HG03342 (cell line): ENCODE measurements at regions not wholly inside any gene's neighbourhood (a gene's known extent, or its start where the extent isn't known, plus 50 kb on each side); places are given as distances from the start of the nearest gene placed in this dataset.
"Not testable (repeated sequence)": the region's sequence is repeated elsewhere in the genome, so short reads cannot be mapped to it uniquely, and the experiment has no call there.

Experiments used
- ATAC-seq: cut with Tn5 transposase; IDR thresholded peaks from one replicate; pipeline ENCODE4 v1.9.1; 2021; ENCODE audit warnings: mild to moderate bottlenecking, moderate library complexity; ENCODE audit not compliant: unreplicated experiment

DNA sequence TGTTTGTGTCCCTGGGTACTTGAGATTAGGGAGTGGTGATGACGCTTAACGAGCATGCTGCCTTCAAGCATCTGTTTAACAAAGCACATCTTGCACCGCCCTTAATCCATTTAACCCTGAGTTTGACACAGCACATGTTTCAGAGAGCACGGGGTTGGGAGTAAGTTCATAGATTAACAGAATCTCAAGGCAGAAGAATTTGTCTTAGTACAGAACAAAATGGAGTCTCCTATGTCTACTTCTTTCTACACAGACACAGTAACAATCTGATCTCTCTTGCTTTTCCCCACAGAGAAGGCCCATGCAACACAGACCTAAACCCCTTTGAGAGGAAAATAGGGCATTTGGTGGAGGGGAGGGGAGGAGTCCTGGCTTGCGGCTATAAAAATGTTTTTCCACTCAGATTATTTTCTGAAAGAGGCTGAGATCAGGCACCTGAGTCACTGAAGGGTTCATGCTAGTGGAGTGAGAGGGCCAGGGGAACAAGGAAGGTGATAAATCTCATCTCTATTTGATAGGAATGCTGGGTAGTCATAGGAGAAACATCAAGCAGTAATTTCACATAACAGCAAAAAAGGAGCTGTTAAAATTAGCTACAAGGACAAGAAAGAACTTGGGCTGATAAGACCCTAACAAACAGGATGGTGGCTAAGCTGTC lies 136.9 kb downstream of the OR2B2 start:
- not testable (repeated sequence) for ATAC-seq

DNA sequence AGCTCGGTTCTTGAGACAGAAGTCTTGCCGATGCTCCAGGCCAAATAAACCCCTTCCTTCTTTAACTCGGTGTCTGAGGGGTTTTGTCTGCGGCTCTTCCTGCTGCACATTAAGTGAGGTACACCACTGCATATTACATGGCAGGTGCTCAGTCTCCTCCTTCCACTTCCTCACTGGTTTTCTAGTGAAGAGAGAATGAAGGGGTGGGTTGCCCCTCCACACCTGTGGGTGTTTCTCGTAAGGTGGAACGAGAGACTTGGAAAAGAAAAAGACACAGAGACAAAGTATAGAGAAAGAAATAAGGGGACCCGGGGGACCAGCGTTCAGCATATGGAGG lies 138.0 kb downstream of the OR2B2 start:
- not testable (repeated sequence) for ATAC-seq

DNA sequence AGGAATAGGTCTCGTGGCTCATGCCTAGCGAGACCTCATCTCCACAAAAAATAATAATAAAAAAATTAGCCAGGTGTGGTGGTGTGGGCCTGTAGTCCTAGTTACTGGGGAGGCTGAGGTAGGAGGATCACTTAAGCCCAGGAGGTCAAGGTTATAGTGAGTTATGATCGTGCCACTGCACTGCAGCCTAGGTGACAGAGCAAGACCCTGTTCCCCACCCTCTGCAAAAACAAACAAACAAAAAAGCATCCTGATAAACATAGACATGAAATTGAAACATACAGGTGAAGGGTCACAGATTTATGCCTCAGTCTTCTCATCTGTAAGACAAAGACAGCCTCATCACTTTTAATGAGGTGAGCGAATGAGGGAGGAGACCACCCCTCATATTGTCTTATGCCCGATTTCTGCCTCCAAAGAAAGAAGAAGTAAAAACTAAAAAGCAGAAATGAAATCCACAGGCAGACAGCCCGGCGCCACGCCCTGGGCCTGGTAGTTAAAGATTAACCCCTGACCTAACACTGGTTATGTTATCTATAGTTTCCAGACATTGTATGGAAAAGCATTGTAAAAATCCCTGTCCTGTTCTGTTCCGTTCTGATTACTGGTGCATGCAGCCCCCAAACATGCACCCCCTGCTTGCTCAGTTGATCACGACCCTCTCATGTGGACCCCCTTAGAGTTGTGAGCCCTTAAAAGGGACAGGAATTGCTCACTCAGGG lies 138.5 kb downstream of the OR2B2 start:
- ATAC-seq: not testable (repeated sequence)

DNA sequence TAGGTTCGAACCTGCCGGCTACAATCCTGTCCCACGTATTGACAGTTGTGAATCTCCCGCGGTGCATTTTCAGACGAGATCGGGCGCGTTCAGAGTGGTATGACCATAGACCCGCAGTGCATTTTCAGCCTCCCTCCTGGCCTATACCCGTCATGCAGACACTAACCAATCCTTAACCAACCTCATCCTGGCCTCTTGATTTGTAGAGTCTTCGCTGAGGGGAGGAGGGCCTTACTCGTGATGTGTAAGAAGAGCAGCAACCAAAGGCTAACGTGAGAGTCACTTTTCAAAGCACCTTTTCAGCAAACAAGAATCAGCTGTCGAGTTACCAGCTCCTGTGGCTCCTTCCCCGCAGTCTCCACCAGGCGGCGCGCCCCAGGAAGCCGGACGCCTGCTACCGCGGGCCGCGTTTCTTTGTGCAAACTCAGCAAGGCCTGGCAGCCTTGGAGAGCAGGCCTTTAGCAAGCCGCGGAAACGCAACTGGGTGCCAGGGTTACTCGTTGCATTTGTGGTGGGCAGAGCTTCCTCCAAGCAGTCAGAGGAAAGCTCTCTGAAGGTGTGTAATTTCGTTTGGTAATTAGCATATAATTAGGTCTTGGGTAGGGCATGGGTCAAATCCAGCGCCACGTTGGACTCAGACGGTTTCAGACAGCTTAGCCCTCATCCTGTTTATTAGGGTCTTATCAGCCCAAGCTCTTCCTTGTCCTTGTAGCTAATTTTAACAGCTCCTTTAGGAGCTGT lies 139.8 kb downstream of the OR2B2 start:
- ATAC-seq: peak; percentile 65

DNA sequence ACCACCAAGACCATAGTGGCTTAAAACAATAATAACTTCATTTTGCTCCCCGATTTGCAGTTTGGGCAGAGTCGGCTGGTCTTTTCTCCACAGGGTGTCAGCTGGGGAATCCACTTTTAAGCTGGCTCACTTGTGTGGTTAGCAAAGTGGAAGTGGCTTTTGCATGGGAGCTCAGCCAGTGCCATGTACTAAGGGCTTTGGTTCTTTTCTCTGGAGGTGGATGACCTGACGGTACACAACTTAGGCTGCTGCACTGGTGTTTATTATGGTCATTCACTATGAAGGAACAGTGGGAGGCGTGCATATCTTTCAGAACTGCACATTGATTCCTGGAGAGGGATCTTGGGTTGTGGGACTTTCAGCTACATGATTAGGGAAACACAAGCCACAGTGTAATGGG lies 141.0 kb downstream of the OR2B2 start:
- no peak for ATAC-seq

DNA sequence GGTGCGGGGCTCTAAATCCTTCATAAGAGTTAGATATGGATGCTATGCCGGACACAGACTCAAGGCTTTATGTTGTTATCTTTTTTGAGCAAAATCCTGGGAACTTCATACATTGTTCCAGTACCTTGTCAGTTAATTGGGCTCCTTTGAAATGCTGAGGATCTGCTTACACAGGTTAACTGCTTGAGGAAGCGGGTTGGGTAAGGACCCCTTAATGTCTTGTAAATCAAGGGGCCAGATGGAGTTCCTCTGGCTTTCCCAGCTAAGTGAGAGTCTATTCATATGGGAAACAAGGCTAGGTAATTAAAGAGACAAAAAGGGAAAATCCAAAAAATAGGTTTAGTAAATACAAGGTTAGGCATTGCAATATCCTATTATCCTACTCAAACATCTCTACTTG lies 141.5 kb downstream of the OR2B2 start:
- ATAC-seq: no peak

DNA sequence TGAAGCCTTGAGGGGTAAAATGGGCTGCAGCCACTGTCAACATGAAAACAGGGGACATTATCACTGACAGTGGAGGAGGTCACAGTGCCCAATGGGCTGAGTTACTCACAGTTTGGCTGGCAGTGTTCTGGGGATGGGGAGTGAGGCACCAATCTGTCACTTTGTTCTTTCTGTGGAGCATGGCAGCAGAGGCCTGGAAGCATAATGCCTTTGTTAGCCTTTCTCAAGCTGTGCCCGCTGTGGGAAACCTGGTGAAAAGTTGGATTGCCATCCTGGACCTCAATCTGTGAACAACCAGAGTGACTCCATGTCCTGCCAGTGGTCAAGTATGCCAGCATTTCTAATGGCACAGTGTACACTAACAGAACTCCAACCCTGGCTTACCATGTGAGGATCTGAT lies 143.6 kb downstream of the OR2B2 start:
- ATAC-seq: no peak

DNA sequence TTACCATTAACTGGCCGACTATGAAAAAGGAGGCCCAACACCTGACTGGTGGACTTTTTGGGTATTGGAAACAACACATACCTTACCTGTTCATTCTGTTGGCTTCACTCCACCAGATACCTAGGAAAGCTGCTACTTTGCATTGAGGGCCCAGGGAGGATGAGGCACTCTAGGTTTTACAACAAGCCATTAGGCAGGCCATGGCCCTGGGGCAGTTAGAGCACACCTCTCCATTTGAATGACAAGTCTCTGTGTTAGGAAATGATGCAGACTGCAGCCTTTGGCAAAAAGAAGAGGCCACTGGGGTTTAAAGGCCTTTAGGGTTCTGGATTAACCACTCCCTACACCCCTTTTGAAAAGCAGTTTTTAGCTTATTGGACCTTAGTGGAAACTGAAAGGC lies 144.3 kb downstream of the OR2B2 start:
- ATAC-seq: no peak

DNA sequence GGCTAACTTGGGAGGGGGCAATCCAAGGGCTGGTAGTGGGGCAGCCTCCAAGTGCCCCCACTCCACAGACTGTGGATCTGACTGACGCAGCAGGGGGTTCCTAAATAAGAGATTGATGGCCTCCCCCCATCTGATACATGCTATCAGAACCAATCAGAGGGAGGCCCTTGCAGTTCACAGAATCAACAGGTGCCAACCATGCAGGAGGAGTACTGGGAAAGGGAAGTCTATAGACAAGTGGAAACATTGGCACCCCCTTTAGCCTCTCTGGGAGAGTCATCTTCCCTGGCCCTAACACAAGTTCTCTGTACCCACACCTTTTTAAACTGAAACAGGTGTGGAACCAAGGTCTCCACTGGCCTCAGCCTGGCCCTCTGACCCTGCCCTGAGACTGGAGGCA lies 145.8 kb downstream of the OR2B2 start:
- no peak for ATAC-seq

DNA sequence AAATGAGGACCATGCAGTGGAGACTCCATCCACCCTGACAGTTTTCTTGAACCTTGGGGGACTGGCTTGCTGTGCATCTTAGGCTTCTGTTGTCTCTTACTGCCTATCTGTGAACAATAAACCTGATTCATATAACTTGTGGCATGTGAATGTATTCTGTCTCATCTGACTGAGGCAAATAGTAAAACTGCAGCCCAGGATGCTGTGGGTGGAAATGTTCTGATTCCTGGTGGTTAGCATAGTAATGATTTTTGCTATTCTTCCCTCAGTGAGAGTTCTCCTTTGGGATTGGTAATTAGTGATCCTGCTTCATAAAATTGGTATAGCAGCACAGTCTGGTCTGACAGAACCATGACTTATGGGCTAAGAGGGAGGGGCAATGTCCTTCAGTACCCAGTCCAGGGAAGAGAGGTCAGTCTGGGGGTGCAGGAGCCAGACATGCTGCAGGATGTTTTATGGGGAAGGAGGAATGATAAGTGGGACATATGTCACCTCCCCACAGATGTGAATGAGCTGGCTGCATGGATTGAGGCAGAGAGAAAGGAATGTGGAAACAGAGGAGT lies 147.1 kb downstream of the OR2B2 start:
- ATAC-seq: no peak

DNA sequence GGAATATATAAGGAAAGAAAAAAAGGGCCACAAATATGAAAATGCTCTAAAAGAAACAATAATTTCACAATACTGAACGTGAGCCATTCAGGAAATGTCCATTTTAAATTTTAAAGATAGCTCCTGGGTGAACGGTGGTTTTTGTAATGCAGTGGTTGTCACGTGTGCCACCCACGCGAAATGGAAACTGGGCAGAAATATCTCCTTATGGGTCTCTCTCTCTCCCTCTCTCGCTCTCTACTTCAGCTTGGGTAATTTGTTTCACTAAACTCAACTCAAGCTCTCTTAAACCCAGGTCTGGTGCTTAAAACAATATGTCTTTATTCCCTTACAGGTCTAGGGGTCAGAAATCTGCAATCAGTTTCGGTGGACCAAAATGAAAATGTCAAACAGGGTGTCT lies 150.8 kb downstream of the OR2B2 start:
- no peak for ATAC-seq

DNA sequence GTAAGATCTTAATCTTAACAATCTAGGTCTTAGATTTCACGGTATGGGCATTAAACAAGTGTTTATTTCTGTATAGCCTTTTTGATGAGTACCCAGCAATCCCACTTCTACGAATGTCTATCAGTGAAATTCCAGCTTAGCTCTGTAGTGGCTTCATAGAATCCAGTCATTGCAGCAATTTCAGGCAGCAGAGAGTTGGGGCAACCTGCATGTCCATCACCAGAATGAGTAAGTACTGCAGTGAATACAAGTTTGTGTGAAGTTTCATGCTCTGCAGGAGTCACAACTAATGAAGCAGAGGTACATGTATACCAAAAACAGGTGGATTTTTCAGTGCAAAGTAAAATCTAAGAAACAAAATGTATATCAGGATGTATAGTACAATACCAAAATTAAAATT lies 151.7 kb downstream of the OR2B2 start:
- ATAC-seq: no peak

DNA sequence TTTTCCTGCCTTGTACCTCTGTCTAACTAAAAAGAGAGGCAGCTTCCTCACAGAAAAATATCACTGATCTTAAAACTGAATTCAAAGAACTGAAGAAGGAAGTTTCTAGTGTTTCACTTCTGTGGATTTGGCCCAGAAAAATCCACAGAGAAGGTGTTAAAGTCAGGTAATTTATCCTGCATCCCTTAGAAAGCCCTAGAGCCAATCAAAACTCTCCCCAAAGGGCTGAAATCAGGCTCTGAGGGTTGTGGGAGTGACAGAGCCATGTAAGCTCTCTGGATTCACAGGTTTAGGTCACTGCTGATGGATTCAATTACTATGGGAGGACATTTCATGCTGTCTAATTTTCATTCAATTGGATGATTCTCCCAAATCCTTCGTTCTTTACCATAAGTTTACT lies 152.3 kb downstream of the OR2B2 start:
- no peak for ATAC-seq

DNA sequence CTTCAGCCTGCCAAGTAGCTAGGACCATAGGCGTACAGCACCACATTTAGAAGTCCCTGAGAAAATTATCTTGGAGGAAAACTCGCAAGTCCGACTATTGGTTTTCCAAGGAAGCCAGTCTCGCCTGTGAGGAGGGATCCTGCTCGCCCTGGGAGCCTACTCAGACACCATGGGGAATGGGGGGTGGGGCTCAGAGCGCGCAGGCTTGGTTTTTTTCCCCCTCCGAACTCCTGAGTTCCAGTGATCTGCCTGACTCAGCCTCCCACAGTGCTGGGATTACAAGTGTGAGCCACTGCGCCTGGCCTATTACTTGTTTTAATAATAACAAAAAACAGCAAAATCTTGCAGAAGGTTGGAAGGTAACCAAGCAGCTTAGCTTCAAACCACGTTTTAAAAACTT lies 153.7 kb downstream of the OR2B2 start:
- ATAC-seq: no peak

DNA sequence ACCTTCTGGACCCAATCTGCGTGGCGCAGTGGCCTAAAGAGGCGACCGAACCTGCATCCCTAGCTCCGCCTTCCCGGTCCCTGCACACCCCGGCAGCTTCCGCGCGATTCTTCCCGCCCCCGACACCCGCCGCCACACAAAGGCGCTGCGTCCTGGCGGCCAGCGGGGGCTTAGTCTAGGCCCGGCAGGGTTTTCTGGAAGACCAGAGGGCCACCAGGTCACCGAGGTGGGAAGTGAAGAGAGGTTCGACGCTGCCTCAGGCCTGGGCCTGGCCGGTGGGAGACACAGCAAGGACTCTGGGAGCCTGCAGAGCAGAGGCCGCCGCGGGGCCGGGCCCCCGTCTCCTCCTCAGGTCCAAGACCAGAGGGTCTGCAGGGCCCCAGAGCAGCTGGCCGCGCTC lies 154.9 kb downstream of the OR2B2 start:
- no peak for ATAC-seq

DNA sequence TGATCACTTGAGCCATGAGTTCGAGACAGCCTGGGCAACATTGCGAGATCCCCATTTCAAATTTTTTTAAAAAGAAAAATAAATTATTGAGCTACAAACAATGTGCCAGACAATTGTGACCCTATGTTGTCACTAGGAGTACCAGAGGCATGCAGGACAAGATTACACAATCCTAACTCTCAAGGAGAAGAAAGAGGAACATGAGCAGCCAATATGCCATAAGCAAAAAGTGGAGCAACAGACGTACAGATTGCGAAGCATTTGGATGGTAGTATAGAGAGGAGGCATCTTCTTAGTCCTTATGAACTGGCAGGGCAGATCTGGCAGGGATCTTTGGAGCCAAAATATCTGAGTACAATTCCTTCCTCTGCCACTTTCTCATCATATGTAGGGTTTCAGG lies 156.4 kb downstream of the OR2B2 start:
- ATAC-seq: no peak

DNA sequence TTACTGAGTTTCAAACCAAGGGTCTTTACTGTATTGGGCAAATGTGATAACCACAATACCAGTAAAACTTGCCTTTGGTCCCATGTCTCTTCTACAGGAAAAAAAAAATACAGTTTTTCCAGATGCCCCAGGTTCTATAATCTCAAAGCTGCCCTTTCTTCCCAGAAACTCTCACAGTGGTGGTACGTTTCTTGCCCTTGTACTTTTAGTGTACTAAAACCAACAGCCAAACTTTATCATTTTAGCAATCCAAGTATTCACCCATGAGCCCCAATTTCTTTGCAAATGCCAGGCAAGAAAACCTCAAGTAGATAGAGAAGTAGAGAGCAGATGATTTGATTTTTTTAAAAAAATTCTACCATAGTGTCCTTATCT lies 157.8 kb downstream of the OR2B2 start:
- no peak for ATAC-seq

DNA sequence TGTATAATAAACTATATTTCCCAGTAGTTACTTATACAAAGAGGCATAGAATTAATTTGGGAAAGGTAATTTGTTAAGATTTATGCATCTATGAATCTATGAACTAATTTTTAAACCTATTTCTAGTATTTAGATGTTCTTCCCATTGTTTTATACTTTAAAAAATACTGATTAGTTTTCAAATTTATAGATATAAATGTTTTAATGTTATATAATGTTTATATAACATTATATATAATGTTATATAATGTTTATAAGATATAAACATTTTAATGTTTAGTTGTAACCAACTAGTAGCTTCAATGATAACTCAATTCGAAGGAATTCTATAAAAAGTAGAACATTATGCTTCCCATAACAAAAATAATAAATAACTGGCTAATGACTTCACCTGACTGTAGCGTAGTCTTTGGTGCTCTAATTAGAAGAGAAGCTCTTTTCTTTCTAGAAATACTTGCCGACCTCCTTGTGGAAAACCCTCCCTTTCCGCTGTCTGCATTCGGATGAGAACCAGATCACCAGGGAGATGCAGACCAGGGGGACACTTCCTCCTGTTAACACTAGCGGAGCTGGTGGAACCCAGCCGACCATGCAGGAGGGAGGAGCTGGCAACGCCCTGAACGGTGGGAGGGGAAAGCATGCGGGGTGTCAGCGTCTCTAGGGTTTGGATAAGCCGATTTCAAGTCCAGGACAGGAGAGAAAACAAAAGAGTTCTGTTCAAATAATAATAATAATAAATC lies 158.4 kb downstream of the OR2B2 start:
- peak; percentile 68 for ATAC-seq

DNA sequence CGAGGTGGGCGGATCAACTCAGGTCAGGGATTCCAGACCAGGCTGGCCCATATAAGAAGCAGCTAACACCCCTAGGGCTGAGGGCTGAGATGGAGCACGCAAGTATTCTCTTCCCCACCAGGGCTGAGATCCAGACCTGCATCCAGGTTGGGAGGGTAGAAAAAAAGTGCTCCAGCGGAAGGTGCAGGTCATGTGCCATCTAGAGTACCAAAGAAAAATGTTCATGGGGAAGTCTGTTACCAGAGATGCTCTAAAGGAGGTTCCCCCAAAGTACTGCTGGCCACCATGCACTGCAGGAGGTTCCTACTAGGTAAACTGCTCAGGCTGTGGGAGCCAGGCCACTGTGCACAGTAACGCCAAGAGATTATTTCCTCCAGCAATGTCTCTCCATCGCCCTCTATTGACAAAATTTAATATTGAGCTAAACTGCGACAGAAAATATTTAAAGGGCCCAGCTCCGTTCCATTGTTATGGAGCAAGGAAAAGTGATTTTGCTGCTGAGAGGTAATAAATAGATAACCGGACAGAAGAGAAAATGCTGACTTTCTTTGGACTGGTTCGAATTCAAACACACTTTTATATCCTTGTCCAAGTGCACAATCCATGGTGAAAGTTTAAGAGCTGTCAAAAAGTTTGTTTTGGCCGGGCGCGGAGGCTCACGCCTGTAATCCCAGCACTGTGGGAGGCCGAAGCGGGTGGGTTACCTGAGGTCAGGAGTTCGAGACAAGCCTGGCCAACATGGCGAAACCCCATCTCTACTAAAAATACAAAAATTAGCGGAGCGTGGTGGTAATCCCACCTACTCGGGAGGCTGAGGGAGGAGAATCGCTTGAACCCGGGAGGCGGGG lies 159.9 kb downstream of the OR2B2 start:
- peak; percentile 40 for ATAC-seq

DNA sequence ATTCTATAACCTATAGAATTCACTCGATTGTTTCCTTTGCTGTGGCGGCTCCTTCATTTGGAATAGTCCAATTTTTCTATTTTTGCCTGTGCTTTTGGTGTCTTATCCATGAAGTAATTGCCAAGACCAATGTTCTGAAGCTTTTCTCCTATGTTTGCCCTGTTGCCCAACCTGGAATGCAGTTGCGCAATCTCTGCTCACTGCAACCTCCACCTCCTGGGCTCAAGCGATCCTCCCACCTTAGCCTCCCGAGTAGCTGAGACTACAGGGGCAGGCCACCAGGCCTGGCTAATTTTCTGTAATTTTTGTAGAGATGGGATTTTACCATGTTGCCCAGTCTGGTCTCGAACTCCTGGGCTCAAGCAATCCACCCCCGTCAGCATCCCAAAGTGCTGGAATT lies 163.5 kb downstream of the OR2B2 start:
- ATAC-seq: no peak
